ENCODE measurements at regions not wholly inside any gene's neighbourhood (a gene's known extent, or its start where the extent isn't known, plus 50 kb on each side); places are given as distances from the start of the nearest gene placed in this dataset.

DNA sequence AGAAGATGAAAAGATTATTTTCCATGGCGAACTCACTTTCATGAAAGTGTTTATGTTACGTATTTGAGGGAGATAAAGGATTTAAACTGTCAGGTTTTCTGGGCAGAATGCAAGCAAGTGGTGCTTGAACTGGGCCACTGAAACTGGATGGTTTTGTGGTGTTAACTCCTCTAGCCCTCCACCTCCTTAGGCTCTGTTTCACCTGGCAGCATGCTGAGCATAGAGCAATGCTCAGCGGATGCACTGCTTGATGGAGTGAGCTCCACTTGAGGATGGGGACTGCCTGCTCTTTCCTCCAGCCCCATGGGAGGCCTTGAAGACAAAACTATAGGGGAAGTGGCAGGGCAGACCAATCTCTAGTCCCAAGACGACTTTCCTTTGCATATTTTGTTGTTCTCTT lies 345.8 kb downstream of the TDRD15 start:
- TF ChIP-seq, protein P1, sequence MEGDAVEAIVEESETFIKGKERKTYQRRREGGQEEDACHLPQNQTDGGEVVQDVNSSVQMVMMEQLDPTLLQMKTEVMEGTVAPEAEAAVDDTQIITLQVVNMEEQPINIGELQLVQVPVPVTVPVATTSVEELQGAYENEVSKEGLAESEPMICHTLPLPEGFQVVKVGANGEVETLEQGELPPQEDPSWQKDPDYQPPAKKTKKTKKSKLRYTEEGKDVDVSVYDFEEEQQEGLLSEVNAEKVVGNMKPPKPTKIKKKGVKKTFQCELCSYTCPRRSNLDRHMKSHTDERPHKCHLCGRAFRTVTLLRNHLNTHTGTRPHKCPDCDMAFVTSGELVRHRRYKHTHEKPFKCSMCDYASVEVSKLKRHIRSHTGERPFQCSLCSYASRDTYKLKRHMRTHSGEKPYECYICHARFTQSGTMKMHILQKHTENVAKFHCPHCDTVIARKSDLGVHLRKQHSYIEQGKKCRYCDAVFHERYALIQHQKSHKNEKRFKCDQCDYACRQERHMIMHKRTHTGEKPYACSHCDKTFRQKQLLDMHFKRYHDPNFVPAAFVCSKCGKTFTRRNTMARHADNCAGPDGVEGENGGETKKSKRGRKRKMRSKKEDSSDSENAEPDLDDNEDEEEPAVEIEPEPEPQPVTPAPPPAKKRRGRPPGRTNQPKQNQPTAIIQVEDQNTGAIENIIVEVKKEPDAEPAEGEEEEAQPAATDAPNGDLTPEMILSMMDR (IDR thresholded peaks at IDR 0.05): no peak
- TF ChIP-seq, protein P2, sequence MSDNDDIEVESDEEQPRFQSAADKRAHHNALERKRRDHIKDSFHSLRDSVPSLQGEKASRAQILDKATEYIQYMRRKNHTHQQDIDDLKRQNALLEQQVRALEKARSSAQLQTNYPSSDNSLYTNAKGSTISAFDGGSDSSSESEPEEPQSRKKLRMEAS (IDR thresholded peaks at IDR 0.05): no peak
- TF ChIP-seq SREBF2 (IDR thresholded peaks at IDR 0.05) (no peak), KDM1A (IDR thresholded peaks at IDR 0.05; ENCODE audit: low read depth) (no peak), RCOR1 (IDR thresholded peaks at IDR 0.05; ENCODE audit: low read depth, low read length) (no peak), RAD21 (conservative IDR thresholded peaks at IDR 0.05 in 1 of 2, IDR thresholded peaks at IDR 0.05 in 1 of 2) (no peak), EP300 (IDR thresholded peaks at IDR 0.05) (no peak)
- TF ChIP-seq, protein P3, sequence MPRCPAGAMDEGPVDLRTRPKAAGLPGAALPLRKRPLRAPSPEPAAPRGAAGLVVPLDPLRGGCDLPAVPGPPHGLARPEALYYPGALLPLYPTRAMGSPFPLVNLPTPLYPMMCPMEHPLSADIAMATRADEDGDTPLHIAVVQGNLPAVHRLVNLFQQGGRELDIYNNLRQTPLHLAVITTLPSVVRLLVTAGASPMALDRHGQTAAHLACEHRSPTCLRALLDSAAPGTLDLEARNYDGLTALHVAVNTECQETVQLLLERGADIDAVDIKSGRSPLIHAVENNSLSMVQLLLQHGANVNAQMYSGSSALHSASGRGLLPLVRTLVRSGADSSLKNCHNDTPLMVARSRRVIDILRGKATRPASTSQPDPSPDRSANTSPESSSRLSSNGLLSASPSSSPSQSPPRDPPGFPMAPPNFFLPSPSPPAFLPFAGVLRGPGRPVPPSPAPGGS (IDR thresholded peaks at IDR 0.05): no peak
